ENCODE measurements at regions not wholly inside any gene's neighbourhood (a gene's known extent, or its start where the extent isn't known, plus 50 kb on each side); places are given as distances from the start of the nearest gene placed in this dataset.

GRCh38 chr1:239995281-239995680 lies 96.4 kb upstream of the FMN2 start:
- DNase-seq (ENCODE audit: low spot score): no peak

GRCh38 chr1:239997160-239997514 lies 94.5 kb upstream of the FMN2 start:
- DNase-seq (ENCODE audit: low spot score): no peak

- no peak for DNase-seq (ENCODE audit: low spot score)
Measured at GRCh38 chr1:239997515-239998311, 94.0 kb upstream of the FMN2 start.

- no peak for DNase-seq (ENCODE audit: low spot score)
Measured at GRCh38 chr1:239998312-239998649, 93.4 kb upstream of the FMN2 start.

GRCh38 chr1:239999170-239999569 lies 92.5 kb upstream of the FMN2 start:
- DNase-seq (ENCODE audit: low spot score): no peak

GRCh38 chr1:240000634-240001033 lies 91.0 kb upstream of the FMN2 start:
- DNase-seq (ENCODE audit: low spot score): no peak

GRCh38 chr1:240001177-240001740 lies 90.4 kb upstream of the FMN2 start:
- no peak for DNase-seq (ENCODE audit: low spot score)

- peak; percentile 27 for DNase-seq (ENCODE audit: low spot score)
Measured at GRCh38 chr1:240004086-240004749, 87.5 kb upstream of the FMN2 start.

GRCh38 chr1:240005997-240006650 lies 85.6 kb upstream of the FMN2 start:
- no peak for DNase-seq (ENCODE audit: low spot score)

GRCh38 chr1:240008298-240008697 lies 83.4 kb upstream of the FMN2 start:
- no peak for DNase-seq (ENCODE audit: low spot score)

- no peak for DNase-seq (ENCODE audit: low spot score)
Measured at GRCh38 chr1:240014051-240014450, 77.6 kb upstream of the FMN2 start.

GRCh38 chr1:240018617-240019016 lies 73.1 kb upstream of the FMN2 start:
- no peak for DNase-seq (ENCODE audit: low spot score)

GRCh38 chr1:240019524-240019923 lies 72.2 kb upstream of the FMN2 start:
- no peak for DNase-seq (ENCODE audit: low spot score)

GRCh38 chr1:240020871-240021270 lies 70.8 kb upstream of the FMN2 start:
- no peak for DNase-seq (ENCODE audit: low spot score)

GRCh38 chr1:240021709-240022108 lies 70.0 kb upstream of the FMN2 start:
- no peak for DNase-seq (ENCODE audit: low spot score)

GRCh38 chr1:240027059-240027462 lies 64.6 kb upstream of the FMN2 start:
- DNase-seq (ENCODE audit: low spot score): peak; percentile 33

GRCh38 chr1:240029418-240029817 lies 62.3 kb upstream of the FMN2 start:
- DNase-seq (ENCODE audit: low spot score): no peak

GRCh38 chr1:240030236-240030635 lies 61.4 kb upstream of the FMN2 start:
- DNase-seq (ENCODE audit: low spot score): no peak

GRCh38 chr1:240031009-240031408 lies 60.7 kb upstream of the FMN2 start:
- no peak for DNase-seq (ENCODE audit: low spot score)

GRCh38 chr1:240031414-240031813 lies 60.3 kb upstream of the FMN2 start:
- no peak for DNase-seq (ENCODE audit: low spot score)

- no peak for DNase-seq (ENCODE audit: low spot score)
Measured at GRCh38 chr1:240033406-240033805, 58.3 kb upstream of the FMN2 start.

GRCh38 chr1:240036526-240036925 lies 55.2 kb upstream of the FMN2 start:
- DNase-seq (ENCODE audit: low spot score): no peak

Measured in HuH-7.5 (cell line).